ENCODE measurements at regions not wholly inside any gene's neighbourhood (a gene's known extent, or its start where the extent isn't known, plus 50 kb on each side); places are given as distances from the start of the nearest gene placed in this dataset.

GRCh38 chr1:195899762-195900352 lies 708.4 kb downstream of the KCNT2 start (continued):
- TF ChIP-seq NFE2 (IDR thresholded peaks at IDR 0.05; ENCODE audit: low read depth) (peak; percentile 41; the same call in 1 of the 2 replicates), GATA2 (CRISPR knock-in tag; IDR thresholded peaks at IDR 0.05) (0 out of 2 replicates have a peak, but pooled peaks have one; percentile 31), MED1 (CRISPR knock-in tag; IDR thresholded peaks at IDR 0.05; ENCODE audit: borderline replicate concordance) (no peak), ATF3 (IDR thresholded peaks at IDR 0.05) (peak; percentile 94), ATF3 (CRISPR knock-in tag; conservative IDR thresholded peaks at IDR 0.05) (peak; percentile 88), OTX1 (CRISPR knock-in tag; IDR thresholded peaks at IDR 0.05) (no peak), ZBTB5 (IDR thresholded peaks at IDR 0.05) (no peak), CBFA2T2 (conservative IDR thresholded peaks at IDR 0.05) (peak; percentile 62), SOX6 (IDR thresholded peaks at IDR 0.05) (peak; percentile 47; the same call in 1 of the 2 replicates), SRSF7 (optimal IDR thresholded peaks at IDR 0.05; ENCODE audit: low read depth, low read length) (no peak), SRF (CRISPR knock-in tag; IDR thresholded peaks at IDR 0.05) (no peak), BDP1 (IDR thresholded peaks at IDR 0.05; ENCODE audit: insufficient read depth, insufficient read length) (no peak), AFF4 (CRISPR knock-in tag; IDR thresholded peaks at IDR 0.05) (no peak), ZNF740 (CRISPR knock-in tag; IDR thresholded peaks at IDR 0.05) (no peak), ZNF740 (tag; IDR thresholded peaks at IDR 0.05) (no peak), CREB3 (tag; conservative IDR thresholded peaks at IDR 0.05; ENCODE audit: low read depth) (no peak), ARID1B (IDR thresholded peaks at IDR 0.05) (peak; percentile 87)

Data from K562 (cell line).